H9 (cell line): ENCODE measurements at regions not wholly inside any gene's neighbourhood (a gene's known extent, or its start where the extent isn't known, plus 50 kb on each side); places are given as distances from the start of the nearest gene placed in this dataset.

Experiments
- DNase-seq: peaks from one replicate; pipeline ENCODE4 v3.0.0-alpha.2; 2017
- H2AFZ ChIP-seq: one replicate; pipeline ENCODE4 v1.6.1; 2013; ENCODE audit warnings: mild to moderate bottlenecking, low read length, control low read depth, moderate library complexity
- H2AK5ac ChIP-seq: 2 replicates; pipeline ENCODE4 v1.6.1; 2013; ENCODE audit warnings: low read length, control low read depth, mixed read lengths; ENCODE audit not compliant: insufficient read length
- H2BK120ac ChIP-seq: one replicate; pipeline ENCODE4 v1.6.1; 2013; ENCODE audit warnings: low read depth, mild to moderate bottlenecking, low read length, control low read depth, inconsistent platforms; ENCODE audit not compliant: poor library complexity, severe bottlenecking
- H2BK12ac ChIP-seq: 2 replicates; pipeline ENCODE4 v1.6.1; 2013; ENCODE audit warnings: low read length, control low read depth, mixed read lengths, low read depth; ENCODE audit not compliant: insufficient read length
- H2BK15ac ChIP-seq: 2 replicates; pipeline ENCODE4 v1.6.1; 2013; ENCODE audit warnings: low read depth, low read length, control low read depth
- H2BK20ac ChIP-seq: one replicate; pipeline ENCODE4 v1.6.1; 2013; ENCODE audit warnings: low read depth, mild to moderate bottlenecking, low read length, control low read depth, inconsistent platforms; ENCODE audit not compliant: poor library complexity, severe bottlenecking
- H2BK5ac ChIP-seq: 2 replicates; pipeline ENCODE4 v1.6.1; 2013; ENCODE audit warnings: low read length, control low read depth, mixed read lengths; ENCODE audit not compliant: insufficient read length
- H3K14ac ChIP-seq: 2 replicates; pipeline ENCODE4 v1.6.1; 2013; ENCODE audit warnings: low read length, control low read depth; ENCODE audit not compliant: insufficient read depth
- H3K18ac ChIP-seq: 2 replicates; pipeline ENCODE4 v1.6.1; 2013; ENCODE audit warnings: low read depth, mild to moderate bottlenecking, mixed read lengths, low read length, control low read depth; ENCODE audit not compliant: insufficient read length
- H3K23ac ChIP-seq: 2 replicates; pipeline ENCODE4 v1.6.1; 2013; ENCODE audit warnings: low read length, control low read depth, mixed read lengths, low read depth; ENCODE audit not compliant: insufficient read length
- H3K23me2 ChIP-seq: 2 replicates; pipeline ENCODE4 v1.6.1; 2013; ENCODE audit warnings: low read depth, mild to moderate bottlenecking, mixed read lengths, low read length, control low read depth; ENCODE audit not compliant: insufficient read length, poor library complexity, severe bottlenecking
- H3K27ac ChIP-seq: 2 replicates; pipeline ENCODE4 v1.5.1; 2013; ENCODE audit warnings: low read length, control low read depth, mixed read lengths, low read depth; ENCODE audit not compliant: insufficient read length
- H3K27me3 ChIP-seq: 2 replicates; pipeline ENCODE4 v1.6.1; 2013; ENCODE audit warnings: low read length, control low read depth, inconsistent platforms; ENCODE audit not compliant: insufficient read depth
- H3K4ac ChIP-seq: 2 replicates; pipeline ENCODE4 v1.6.1; 2013; ENCODE audit warnings: low read depth, mild to moderate bottlenecking, control low read depth, inconsistent platforms, low read length, moderate library complexity
- H3K4me1 ChIP-seq: 2 replicates; pipeline ENCODE4 v1.6.1; 2013; ENCODE audit warnings: low read length, control low read depth, inconsistent platforms; ENCODE audit not compliant: insufficient read depth
- H3K4me2 ChIP-seq: 2 replicates; pipeline ENCODE4 v1.6.1; 2013; ENCODE audit warnings: low read length, control low read depth, mixed read lengths; ENCODE audit not compliant: insufficient read length, insufficient read depth
- H3K56ac ChIP-seq: 2 replicates; pipeline ENCODE4 v1.6.1; 2013; ENCODE audit warnings: low read depth, mild to moderate bottlenecking, mixed read lengths, low read length, control low read depth; ENCODE audit not compliant: insufficient read length
- H3K79me1 ChIP-seq: 2 replicates; pipeline ENCODE4 v1.6.1; 2013; ENCODE audit warnings: low read depth, mild to moderate bottlenecking, moderate library complexity, low read length, control low read depth, inconsistent platforms; ENCODE audit not compliant: insufficient read depth, poor library complexity, severe bottlenecking
- H3K79me2 ChIP-seq: 2 replicates; pipeline ENCODE4 v1.6.1; 2013; ENCODE audit warnings: low read length, control low read depth, inconsistent platforms; ENCODE audit not compliant: insufficient read depth
- H3K9ac ChIP-seq: 2 replicates; pipeline ENCODE4 v1.6.1; 2013; ENCODE audit warnings: low read length, control low read depth, mixed read lengths; ENCODE audit not compliant: insufficient read length; ENCODE audit errors: extremely low read depth
- H3K9me3 ChIP-seq: one replicate; pipeline ENCODE4 v1.6.1; 2013; ENCODE audit warnings: low read depth, low read length, inconsistent platforms; ENCODE audit not compliant: control insufficient read depth
- H3T11ph ChIP-seq: one replicate; pipeline ENCODE4 v1.6.1; 2013; ENCODE audit warnings: mild to moderate bottlenecking, low read length, control low read depth, inconsistent platforms
- H4K20me1 ChIP-seq: one replicate; pipeline ENCODE4 v1.6.1; 2013; ENCODE audit not compliant: control insufficient read depth, insufficient read length, insufficient read depth
- H4K5ac ChIP-seq: 2 replicates; pipeline ENCODE4 v1.6.1; 2013; ENCODE audit warnings: low read depth, mild to moderate bottlenecking, mixed read lengths, low read length, control low read depth; ENCODE audit not compliant: insufficient read length
- H4K8ac ChIP-seq: replicated peaks from 2 replicates; pipeline ENCODE4 v1.6.1; 2013; ENCODE audit warnings: low read length, control low read depth, mixed read lengths, low read depth; ENCODE audit not compliant: insufficient read length
- H4K91ac ChIP-seq: 2 replicates; pipeline ENCODE4 v1.6.1; 2013; ENCODE audit warnings: low read depth, mild to moderate bottlenecking, moderate library complexity, mixed read lengths, low read length, control low read depth; ENCODE audit not compliant: insufficient read length
- H3K27ac Mint-ChIP-seq, 3 experiments: 2 replicates in 2 of 3; 3 replicates in 1 of 3; pipeline ENCODE4 v1.8.0; 2020 to 2021; ENCODE audit warnings: mixed read lengths in 3 of 3, mild to moderate bottlenecking in 1 of 3, moderate library complexity in 1 of 3
- H3K27me3 Mint-ChIP-seq: 2 replicates; pipeline ENCODE4 v1.8.0; 2021; ENCODE audit warnings: low read depth, mild to moderate bottlenecking, moderate library complexity, mixed read lengths
- H3K36me3 Mint-ChIP-seq, 3 experiments: 2 replicates in 2 of 3; 3 replicates in 1 of 3; pipeline ENCODE4 v1.8.0; 2020 to 2021; ENCODE audit warnings: low read depth in 3 of 3, mixed read lengths in 3 of 3; ENCODE audit not compliant: insufficient read depth in 1 of 3
- H3K4me1 Mint-ChIP-seq, 2 experiments: 2 replicates each; pipeline ENCODE4 v1.8.0; 2020; ENCODE audit warnings: mixed read lengths in 2 of 2
- H3K4me3 Mint-ChIP-seq, 2 experiments: 2 replicates in 1 of 2; 3 replicates in 1 of 2; pipeline ENCODE4 v1.8.0; 2020 to 2021; ENCODE audit warnings: mild to moderate bottlenecking in 2 of 2, mixed read lengths in 2 of 2, moderate library complexity in 1 of 2
- H3K9me3 Mint-ChIP-seq, 2 experiments: 2 replicates in 1 of 2; 3 replicates in 1 of 2; pipeline ENCODE4 v1.8.0; 2020; ENCODE audit warnings: mild to moderate bottlenecking in 2 of 2, mixed read lengths in 2 of 2, moderate library complexity in 1 of 2
- CTCF ChIP-seq: fragments of 200-600 bp; sonication (generic); conservative IDR thresholded peaks from 3 replicates; pipeline ENCODE4 v1.8.0; 2021; ENCODE audit warnings: antibody characterized with exemption, mild to moderate bottlenecking
- WGBS: extraction: QIAGEN DNeasy Blood & Tissue Kit; methylation state at CpG from one replicate; pipeline ENCODE4 v1.1.7; 2013; ENCODE audit warnings: missing lambda C conversion rate, low lambda C conversion rate, mixed read lengths; ENCODE audit not compliant: insufficient read length; ENCODE audit errors: extremely low coverage; 5-methylcytosine and 5-hydroxymethylcytosine counted together

- Histone ChIP-seq H4K5ac (no peak overlapping the region), H3K23ac (no peak overlapping the region), H2BK12ac (no peak overlapping the region), H4K8ac (no peak overlapping the region), H3K27ac (no peak overlapping the region), H3K56ac (no peak overlapping the region), H3K4ac (no peak overlapping the region), H3K23me2 (no peaks in the 10 kb centered on the region), H3K4me1 (peaks cover 9% of the 10 kb centered on the region; the same call in 1 of the 2 replicates), H2BK5ac (no peak overlapping the region), H4K20me1 (no peaks in the 10 kb centered on the region), H3K4me2 (no peak overlapping the region), H2BK15ac (no peak overlapping the region), H4K91ac (no peak overlapping the region), H3K79me2 (no peaks in the 10 kb centered on the region), H2BK20ac (no peak overlapping the region), H2AFZ (no peak overlapping the region), H3K27me3 (no peaks in the 10 kb centered on the region), H3K79me1 (no peaks in the 10 kb centered on the region), H3K18ac (no peak overlapping the region), H2AK5ac (no peak overlapping the region), H3K14ac (no peak overlapping the region), H3T11ph (no peak overlapping the region), H3K9ac (no peak overlapping the region), H3K9me3 (no peaks in the 10 kb centered on the region), H2BK120ac (no peak overlapping the region)
- DNase-seq, result no peak
- Mint-ChIP-seq H3K36me3 (peaks cover 2 to 11% (median 3%) of the 10 kb centered on the region in 3 experiments; a peak in 4 of 7 replicates), H3K27ac (no peak overlapping the region), H3K9me3 (peaks cover 5% of the 10 kb centered on the region in 2 experiments; a peak in 3 of 5 replicates), H3K27me3 (peaks cover 1% of the 10 kb centered on the region; the same call in 1 of the 2 replicates), H3K4me3 (no peak overlapping the region), H3K4me1 (peaks cover 26 to 30% of the 10 kb centered on the region in 2 experiments)
- no peak for TF ChIP-seq CTCF
- no CpG with 5 or more reads among the region's 3 CpGs for WGBS
Measured at GRCh38 chr7:94305836-94306235, 88.9 kb upstream of the COL1A2 start.
